DOHH2 (cell line): ENCODE measurements at regions not wholly inside any gene's neighbourhood (a gene's known extent, or its start where the extent isn't known, plus 50 kb on each side); places are given as distances from the start of the nearest gene placed in this dataset.

Experiments
- H3F3A ChIP-seq: fragments of 200-600 bp; sonication (generic), shearing (Covaris generic); 2 replicates; pipeline ENCODE4 v1.6.0; 2016; ENCODE audit warnings: antibody characterized with exemption, mild to moderate bottlenecking; ENCODE audit not compliant: control insufficient read depth, insufficient read depth
- H3K27ac ChIP-seq: fragments of 200-600 bp; sonication (generic); 2 replicates; pipeline ENCODE4 v1.5.1; 2014; ENCODE audit warnings: low read depth, mild to moderate bottlenecking, low read length, moderate library complexity
- H3K27me3 ChIP-seq: fragments of 200-600 bp; sonication (generic); 2 replicates; pipeline ENCODE4 v1.6.1; 2014; ENCODE audit warnings: mild to moderate bottlenecking, low read length, mixed read lengths; ENCODE audit not compliant: control insufficient read depth
- H3K36me3 ChIP-seq: fragments of 200-600 bp; sonication (generic); 2 replicates; pipeline ENCODE4 v1.6.1; 2014; ENCODE audit warnings: mild to moderate bottlenecking, low read length, moderate library complexity, mixed read lengths; ENCODE audit not compliant: control insufficient read depth
- H3K4me1 ChIP-seq: fragments of 200-600 bp; sonication (generic); 2 replicates; pipeline ENCODE4 v1.6.1; 2014; ENCODE audit warnings: mild to moderate bottlenecking, low read length, mixed read lengths; ENCODE audit not compliant: control insufficient read depth
- H3K4me2 ChIP-seq: fragments of 200-600 bp; sonication (generic); 2 replicates; pipeline ENCODE4 v1.6.0; 2014; ENCODE audit warnings: mild to moderate bottlenecking, low read length, moderate library complexity
- H3K4me3 ChIP-seq: fragments of 200-600 bp; sonication (generic); 2 replicates; pipeline ENCODE4 v1.5.1; 2014; ENCODE audit warnings: mild to moderate bottlenecking, low read length, mixed read lengths
- H3K79me2 ChIP-seq: fragments of 200-600 bp; sonication (generic); 2 replicates; pipeline ENCODE4 v1.6.1; 2014; ENCODE audit warnings: mild to moderate bottlenecking, low read length, mixed read lengths; ENCODE audit not compliant: control insufficient read depth
- H3K9me2 ChIP-seq: fragments of 200-600 bp; sonication (generic); replicated peaks from 2 replicates; pipeline ENCODE4 v1.6.1; 2014; ENCODE audit warnings: mild to moderate bottlenecking, low read length, mixed read lengths; ENCODE audit not compliant: control insufficient read depth
- H3K9me3 ChIP-seq: fragments of 200-600 bp; sonication (generic); 2 replicates; pipeline ENCODE4 v1.6.1; 2014; ENCODE audit warnings: antibody characterized with exemption, low read length, mixed read lengths; ENCODE audit not compliant: control insufficient read depth, insufficient read depth
- H4K20me1 ChIP-seq: fragments of 200-600 bp; sonication (generic); 2 replicates; pipeline ENCODE4 v1.6.0; 2014; ENCODE audit warnings: low read depth, mild to moderate bottlenecking, antibody characterized with exemption, low read length, moderate library complexity; ENCODE audit not compliant: control insufficient read depth, insufficient read depth
- EZH2phosphoT487 ChIP-seq: fragments of 200-600 bp; sonication (generic); IDR thresholded peaks from 2 replicates; pipeline ENCODE4 v1.6.1; 2017; ENCODE audit warnings: borderline replicate concordance, mild to moderate bottlenecking, antibody characterized with exemption, low read length, moderate library complexity, mixed read lengths
- TF ChIP-seq, protein P1 (sequence below): fragments of 200-600 bp; sonication (generic); IDR thresholded peaks from one replicate; pipeline ENCODE4 v1.5.1; 2014; ENCODE audit warnings: antibody characterized with exemption, mild to moderate bottlenecking, low read depth, low read length; ENCODE audit not compliant: poor library complexity, severe bottlenecking

DNA sequence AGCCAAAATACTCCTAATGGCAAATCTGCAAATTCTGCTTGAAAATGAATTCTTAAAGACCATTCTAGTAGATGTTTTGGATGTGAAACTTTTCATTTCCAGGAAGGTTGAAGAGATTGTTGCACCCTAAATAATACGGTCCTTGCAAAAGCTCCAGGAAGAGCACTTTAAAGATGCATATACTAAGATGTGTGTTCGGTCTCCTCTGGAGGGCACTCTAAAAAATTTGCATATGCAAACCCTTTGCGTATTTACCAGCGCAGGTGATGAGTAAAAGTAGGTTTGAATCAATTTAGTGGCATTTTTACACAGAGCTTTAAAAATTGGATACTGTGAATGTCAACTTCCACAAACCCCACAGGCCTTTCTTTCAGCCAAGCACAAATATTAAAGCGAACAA, 378.1 kb upstream of the SORCS1 start:
- H3K4me2 ChIP-seq, result no peak overlapping the region
- TF ChIP-seq EZH2phosphoT487, result no peak
- TF ChIP-seq, protein P1, sequence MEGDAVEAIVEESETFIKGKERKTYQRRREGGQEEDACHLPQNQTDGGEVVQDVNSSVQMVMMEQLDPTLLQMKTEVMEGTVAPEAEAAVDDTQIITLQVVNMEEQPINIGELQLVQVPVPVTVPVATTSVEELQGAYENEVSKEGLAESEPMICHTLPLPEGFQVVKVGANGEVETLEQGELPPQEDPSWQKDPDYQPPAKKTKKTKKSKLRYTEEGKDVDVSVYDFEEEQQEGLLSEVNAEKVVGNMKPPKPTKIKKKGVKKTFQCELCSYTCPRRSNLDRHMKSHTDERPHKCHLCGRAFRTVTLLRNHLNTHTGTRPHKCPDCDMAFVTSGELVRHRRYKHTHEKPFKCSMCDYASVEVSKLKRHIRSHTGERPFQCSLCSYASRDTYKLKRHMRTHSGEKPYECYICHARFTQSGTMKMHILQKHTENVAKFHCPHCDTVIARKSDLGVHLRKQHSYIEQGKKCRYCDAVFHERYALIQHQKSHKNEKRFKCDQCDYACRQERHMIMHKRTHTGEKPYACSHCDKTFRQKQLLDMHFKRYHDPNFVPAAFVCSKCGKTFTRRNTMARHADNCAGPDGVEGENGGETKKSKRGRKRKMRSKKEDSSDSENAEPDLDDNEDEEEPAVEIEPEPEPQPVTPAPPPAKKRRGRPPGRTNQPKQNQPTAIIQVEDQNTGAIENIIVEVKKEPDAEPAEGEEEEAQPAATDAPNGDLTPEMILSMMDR, result no peak

DNA sequence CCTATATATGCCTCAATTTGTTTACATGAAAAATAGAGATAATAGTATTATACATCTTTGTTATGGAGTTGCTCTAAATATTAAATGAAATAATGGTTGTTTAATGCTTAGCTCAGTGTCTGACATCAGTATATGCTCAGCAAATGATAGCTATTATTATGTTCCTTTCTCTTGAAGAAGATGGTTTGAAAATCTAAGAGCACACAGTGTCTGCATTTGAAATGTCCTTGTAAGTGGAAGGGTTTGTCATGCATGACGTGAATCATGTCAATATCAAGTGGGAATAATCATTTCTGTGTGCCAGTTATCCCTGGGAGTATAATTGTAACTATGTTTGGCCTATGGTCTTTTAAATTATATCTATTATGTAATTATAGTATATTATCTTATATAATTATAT, 377.5 kb upstream of the SORCS1 start:
- Histone ChIP-seq H3K4me2 (no peak overlapping the region), H3K4me3 (no peak overlapping the region), H3K9me2 (no peaks in the 10 kb centered on the region), H3K4me1 (no peaks in the 10 kb centered on the region), H3K27me3 (no peaks in the 10 kb centered on the region), H3K27ac (no peak overlapping the region), H4K20me1 (no peaks in the 10 kb centered on the region), H3K79me2 (no peaks in the 10 kb centered on the region), H3F3A (no peaks in the 10 kb centered on the region), H3K9me3 (peaks cover 4% of the 10 kb centered on the region; the same call in 1 of the 2 replicates), H3K36me3 (no peaks in the 10 kb centered on the region)
- TF ChIP-seq, protein P1, result no peak
- no peak for TF ChIP-seq EZH2phosphoT487

More for the DNA sequence above, 378.1 kb upstream of the SORCS1 start:
- no peaks in the 10 kb centered on the region for H3K79me2 ChIP-seq
- H3K27ac ChIP-seq, result no peak overlapping the region
- H3K27me3 ChIP-seq, result no peaks in the 10 kb centered on the region
- H3K4me1 ChIP-seq, result no peaks in the 10 kb centered on the region
- H3F3A ChIP-seq, result no peaks in the 10 kb centered on the region
- H3K9me3 ChIP-seq, result peaks cover 4% of the 10 kb centered on the region; the same call in 1 of the 2 replicates
- H3K4me3 ChIP-seq, result no peak overlapping the region
- H3K36me3 ChIP-seq, result no peaks in the 10 kb centered on the region
- no peaks in the 10 kb centered on the region for H3K9me2 ChIP-seq
- no peaks in the 10 kb centered on the region for H4K20me1 ChIP-seq

DNA sequence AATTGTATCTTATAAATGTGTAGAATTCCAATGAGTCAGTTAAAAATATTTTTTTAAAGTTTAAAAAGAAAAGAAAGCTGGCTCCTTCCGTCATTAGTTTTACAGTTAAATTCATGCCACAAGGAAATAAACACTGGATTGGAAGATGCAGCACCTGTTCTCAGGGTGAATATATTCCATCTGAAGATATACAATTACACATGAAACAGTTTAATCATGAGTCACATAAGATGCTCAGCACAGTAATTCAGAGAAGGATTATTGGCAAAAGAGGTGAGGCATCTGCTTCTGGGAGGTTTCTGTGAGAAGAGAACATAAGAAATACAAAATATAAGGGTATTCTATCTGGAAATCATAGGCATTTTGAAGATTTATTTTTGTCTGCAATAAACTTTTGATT, 376.5 kb upstream of the SORCS1 start:
- TF ChIP-seq, protein P1, result no peak
- no peak for TF ChIP-seq EZH2phosphoT487
- Histone ChIP-seq H3K27ac (no peak overlapping the region), H4K20me1 (no peaks in the 10 kb centered on the region), H3K79me2 (no peaks in the 10 kb centered on the region), H3K4me1 (no peaks in the 10 kb centered on the region), H3K9me2 (no peaks in the 10 kb centered on the region), H3K9me3 (peaks cover 4% of the 10 kb centered on the region; the same call in 1 of the 2 replicates), H3K27me3 (no peaks in the 10 kb centered on the region), H3F3A (no peaks in the 10 kb centered on the region), H3K36me3 (no peaks in the 10 kb centered on the region), H3K4me2 (no peak overlapping the region), H3K4me3 (no peak overlapping the region)
